ENCODE measurements at regions not wholly inside any gene's neighbourhood (a gene's known extent, or its start where the extent isn't known, plus 50 kb on each side); places are given as distances from the start of the nearest gene placed in this dataset.
"Not testable (repeated sequence)": the region's sequence is repeated elsewhere in the genome, so short reads cannot be mapped to it uniquely, and the experiment has no call there.

DNA sequence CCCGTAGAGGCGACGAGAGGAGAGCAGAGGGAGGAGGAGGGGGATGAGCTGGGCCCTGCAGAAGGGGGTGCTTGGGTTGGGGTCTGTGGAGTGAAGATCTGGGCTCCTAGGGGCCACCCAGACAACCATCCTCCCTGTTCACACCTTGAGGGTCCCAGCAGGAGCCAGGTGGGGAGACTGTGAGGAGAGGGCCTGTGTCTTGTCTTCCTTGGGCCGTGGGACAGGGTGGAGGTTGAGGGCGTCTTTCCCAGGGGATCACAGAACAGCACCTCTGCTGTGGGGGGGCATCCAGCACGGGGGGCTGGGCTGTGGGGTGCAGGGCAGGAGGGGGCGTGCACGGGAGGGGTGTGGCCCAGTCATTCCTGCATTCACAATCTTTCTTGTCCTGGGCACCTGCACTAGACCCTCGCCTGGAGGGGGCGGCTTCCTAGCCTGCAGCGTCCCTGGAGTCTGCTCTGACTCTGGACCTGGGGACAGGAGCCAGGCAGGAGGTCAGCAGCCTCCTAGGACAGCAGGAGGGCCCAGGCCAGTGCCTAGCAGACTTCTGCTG, 393.8 kb downstream of the TMEM121 start:
- not testable (repeated sequence) for TF ChIP-seq POLR2A, CTCF (IDR thresholded peaks at IDR 0.05)
